Common myeloid progenitor, CD34-positive (primary cell): ENCODE measurements at regions not wholly inside any gene's neighbourhood (a gene's known extent, or its start where the extent isn't known, plus 50 kb on each side); places are given as distances from the start of the nearest gene placed in this dataset.

Source experiments
- CTCF ChIA-PET: fragments of 350-600 bp; sonication (Branson Sonifier 250); formaldehyde crosslinking; loops from one replicate; lab custom pipeline; 2021; ENCODE audit warnings: antibody characterized with exemption; lab: Charles Lee
- POLR2A ChIA-PET: fragments of 350-600 bp; sonication (Branson Sonifier 250); formaldehyde crosslinking; loops from one replicate; lab custom pipeline; 2021; ENCODE audit warnings: antibody characterized with exemption; lab: Charles Lee
- DNase-seq, 3 donors: peaks; one replicate each; pipeline versions ENCODE4 v3.0.0 to v3.0.0-alpha.2; 2013
- H3K27ac ChIP-seq, 2 experiments: 1 replicate in 1 of 2; 2 replicates in 1 of 2; pipeline ENCODE4 v1.7.0; 2013; ENCODE audit warnings: inconsistent platforms in 2 of 2, low read length in 2 of 2, mild to moderate bottlenecking in 2 of 2, low read depth in 1 of 2, moderate library complexity in 1 of 2; ENCODE audit not compliant: severe bottlenecking in 2 of 2, insufficient read depth in 1 of 2, poor library complexity in 1 of 2
- H3K27me3 ChIP-seq, 5 experiments: replicated peaks in 2 of 5; 1 replicate in 3 of 5; 2 replicates in 2 of 5; pipeline versions ENCODE4 v1.6.1 to v1.7.0; 2013; ENCODE audit warnings: low read length in 4 of 5, mild to moderate bottlenecking in 2 of 5, moderate library complexity in 2 of 5, inconsistent platforms in 1 of 5; ENCODE audit not compliant: insufficient read depth in 5 of 5, control insufficient read depth in 4 of 5
- H3K36me3 ChIP-seq, 4 experiments: 1 replicate in 2 of 4; 2 replicates in 2 of 4; pipeline versions ENCODE4 v1.6.1 to v1.7.0; 2013; ENCODE audit warnings: low read length in 3 of 4, control low read depth in 1 of 4, mild to moderate bottlenecking in 1 of 4; ENCODE audit not compliant: control insufficient read depth in 4 of 4, insufficient read depth in 4 of 4
- H3K4me1 ChIP-seq, 4 experiments: 1 replicate in 3 of 4; 2 replicates in 1 of 4; pipeline versions ENCODE4 v1.6.1 to v1.7.1; 2013; ENCODE audit warnings: low read length in 3 of 4, mild to moderate bottlenecking in 3 of 4, control low read depth in 1 of 4, inconsistent platforms in 1 of 4, moderate library complexity in 1 of 4; ENCODE audit not compliant: control insufficient read depth in 4 of 4, insufficient read depth in 4 of 4; ENCODE audit errors: control extremely low read depth in 1 of 4
- H3K4me3 ChIP-seq, 7 experiments: 1 replicate in 4 of 7; 2 replicates in 3 of 7; pipeline versions ENCODE4 v1.5.1 to v1.7.0; 2013; ENCODE audit warnings: mild to moderate bottlenecking in 7 of 7, low read length in 6 of 7, moderate library complexity in 6 of 7, inconsistent platforms in 2 of 7, low read depth in 2 of 7, control low read depth in 1 of 7; ENCODE audit not compliant: insufficient read depth in 4 of 7, control insufficient read depth in 1 of 7; ENCODE audit errors: extremely low read depth in 1 of 7
- H3K9me3 ChIP-seq, 5 experiments: 1 replicate in 4 of 5; 2 replicates in 1 of 5; pipeline versions ENCODE4 v1.6.1 to v1.7.1; 2013; ENCODE audit warnings: low read length in 4 of 5, mild to moderate bottlenecking in 2 of 5, inconsistent platforms in 1 of 5, low read depth in 1 of 5, moderate library complexity in 1 of 5; ENCODE audit not compliant: control insufficient read depth in 4 of 5, insufficient read depth in 2 of 5; ENCODE audit errors: control extremely low read depth in 1 of 5
- WGBS: methylation state at CpG from one replicate; pipeline ENCODE4 v1.1.5; 2013; ENCODE audit not compliant: insufficient coverage; 5-methylcytosine and 5-hydroxymethylcytosine counted together

DNA sequence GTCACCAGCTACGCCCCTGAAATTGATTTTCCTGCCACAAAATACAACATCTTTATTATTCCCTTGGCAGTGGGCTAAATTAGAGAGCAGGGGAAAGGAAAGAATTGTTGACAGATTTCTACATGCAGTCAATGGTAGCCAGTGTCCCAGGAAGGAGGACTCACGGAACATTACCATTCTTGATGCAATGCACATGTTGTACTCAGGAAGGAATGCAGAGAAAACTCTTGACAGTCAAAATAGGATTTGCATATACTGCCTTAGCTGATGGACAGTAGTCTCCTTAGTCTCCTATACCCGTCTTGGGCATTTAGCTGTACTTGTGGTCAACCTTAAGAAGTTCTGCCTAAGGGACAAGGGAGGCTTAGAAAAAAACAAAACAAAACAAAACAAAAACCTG lies 158.0 kb upstream of the GYPA start:
- POLR2A ChIA-PET, result no interaction called here
- Histone ChIP-seq H3K36me3 (no peaks in the 10 kb centered on the region), H3K4me1 (no peaks in the 10 kb centered on the region), H3K27ac (no peak overlapping the region), H3K4me3 (no peak overlapping the region), H3K27me3 (no peaks in the 10 kb centered on the region), H3K9me3 (peaks cover 0 to 3% (median 0%) of the 10 kb centered on the region in 5 experiments)
- DNase-seq, result no peak
- 100% methylated on average over 2 of the region's 3 CpGs for WGBS
- CTCF ChIA-PET, result interaction anchor here (1.2 kb wide), 1 partner anchor 125 kb away, joined by 3 read pairs; no protein-coding TSS in a partner anchor

DNA sequence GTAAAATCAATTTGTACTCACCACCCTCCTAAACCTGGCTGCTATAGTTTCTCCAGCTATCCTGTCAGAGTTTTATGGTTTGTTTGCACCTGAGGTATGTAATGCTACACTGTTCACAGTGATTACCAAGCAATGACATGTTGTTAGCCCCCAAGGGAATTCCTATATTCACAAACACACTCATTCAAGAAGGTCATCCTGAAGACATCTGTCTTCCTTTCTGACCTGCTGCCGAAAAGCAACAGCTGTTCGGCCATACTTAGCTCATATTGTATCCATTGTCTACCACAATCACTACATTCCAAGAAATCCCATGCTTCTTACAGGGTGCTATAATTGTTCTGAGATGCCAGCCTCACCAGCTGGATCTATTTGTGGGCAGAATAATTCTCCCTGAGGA lies 160.1 kb upstream of the GYPA start:
- Histone ChIP-seq H3K36me3 (no peaks in the 10 kb centered on the region), H3K9me3 (peaks cover 0 to 3% (median 0%) of the 10 kb centered on the region in 5 experiments), H3K4me1 (no peaks in the 10 kb centered on the region), H3K27ac (no peak overlapping the region), H3K4me3 (no peak overlapping the region), H3K27me3 (no peaks in the 10 kb centered on the region)
- CTCF ChIA-PET, result no interaction called here
- DNase-seq, result no peak
- POLR2A ChIA-PET, result no interaction called here
- WGBS, result 100% methylated on average over 2 of the region's 2 CpGs

DNA sequence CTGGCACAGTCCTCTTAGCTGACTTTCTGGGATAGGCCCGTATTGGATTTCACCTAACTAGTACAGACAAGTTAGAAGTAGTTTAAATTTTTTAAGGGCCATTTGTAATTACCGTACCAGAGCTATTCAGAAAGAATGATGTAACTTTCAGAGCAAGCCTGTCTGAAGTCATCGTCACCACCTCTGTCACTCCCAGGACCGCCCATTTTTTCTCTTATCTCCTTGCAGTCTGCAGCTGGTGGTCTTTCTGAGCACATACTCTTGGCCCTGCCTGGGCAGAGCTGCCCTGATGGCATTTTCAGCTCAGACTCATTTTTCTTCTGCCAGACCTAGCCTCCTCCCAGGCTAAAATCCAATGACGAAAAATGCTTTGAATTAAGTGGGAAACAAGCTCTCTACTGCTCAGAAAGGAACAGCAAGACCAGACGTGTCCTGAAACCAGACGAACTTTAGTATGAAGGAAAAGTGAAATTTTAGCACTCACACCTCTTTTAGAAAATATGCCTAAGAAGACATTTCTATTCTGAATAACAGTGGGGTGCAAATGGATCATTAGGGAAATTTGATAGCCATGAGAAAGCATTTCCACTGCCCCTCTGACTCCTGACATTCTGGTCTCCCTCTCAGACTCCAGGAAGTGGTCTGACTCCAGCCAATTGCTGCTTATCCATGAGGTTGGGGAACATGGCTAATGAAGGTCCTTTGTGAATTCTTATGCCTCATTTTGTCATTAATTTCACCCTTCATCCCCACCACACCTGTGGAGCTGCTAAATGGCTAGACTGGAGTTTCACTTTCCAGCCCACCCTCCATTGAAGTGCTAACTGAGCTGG lies 162.4 kb upstream of the GYPA start:
- no peak overlapping the region for H3K4me3 ChIP-seq
- no peaks in the 10 kb centered on the region for H3K4me1 ChIP-seq
- no peak overlapping the region for H3K27ac ChIP-seq
- WGBS, result 97% methylated on average over 3 of the region's 7 CpGs
- ChIA-PET POLR2A (no interaction called here), CTCF (no interaction called here)
- H3K36me3 ChIP-seq, result no peaks in the 10 kb centered on the region
- no peak for DNase-seq
- no peaks in the 10 kb centered on the region for H3K27me3 ChIP-seq
- no peaks in the 10 kb centered on the region for H3K9me3 ChIP-seq

DNA sequence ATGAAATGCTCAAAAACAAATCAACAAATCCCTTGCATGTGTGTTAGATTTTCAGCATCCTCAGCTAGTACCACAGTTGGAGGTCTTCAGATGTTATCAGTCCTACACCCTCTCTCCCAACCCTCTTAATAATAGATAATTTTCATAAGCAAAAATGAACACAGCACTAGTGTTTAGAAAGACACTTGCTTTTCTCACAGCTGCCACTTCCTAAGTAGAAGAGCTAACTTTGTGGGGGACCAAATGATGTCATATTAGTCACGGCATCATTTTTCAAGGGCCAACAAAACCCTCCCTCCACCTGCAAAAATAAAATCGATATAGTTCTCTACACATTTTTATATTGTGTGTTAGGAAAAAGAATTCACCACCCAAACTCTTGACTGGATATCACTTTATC lies 163.5 kb upstream of the GYPA start:
- H3K36me3 ChIP-seq, result no peaks in the 10 kb centered on the region
- H3K4me1 ChIP-seq, result no peaks in the 10 kb centered on the region
- no CpG with 5 or more reads among the region's 2 CpGs for WGBS
- no peak overlapping the region for H3K27ac ChIP-seq
- H3K4me3 ChIP-seq, result no peak overlapping the region
- POLR2A ChIA-PET, result no interaction called here
- CTCF ChIA-PET, result interaction anchor here (0.9 kb wide), 1 partner anchor 11 kb away, joined by 3 read pairs; no protein-coding TSS in a partner anchor
- no peak for DNase-seq
- no peaks in the 10 kb centered on the region for H3K27me3 ChIP-seq
- H3K9me3 ChIP-seq, result no peaks in the 10 kb centered on the region

DNA sequence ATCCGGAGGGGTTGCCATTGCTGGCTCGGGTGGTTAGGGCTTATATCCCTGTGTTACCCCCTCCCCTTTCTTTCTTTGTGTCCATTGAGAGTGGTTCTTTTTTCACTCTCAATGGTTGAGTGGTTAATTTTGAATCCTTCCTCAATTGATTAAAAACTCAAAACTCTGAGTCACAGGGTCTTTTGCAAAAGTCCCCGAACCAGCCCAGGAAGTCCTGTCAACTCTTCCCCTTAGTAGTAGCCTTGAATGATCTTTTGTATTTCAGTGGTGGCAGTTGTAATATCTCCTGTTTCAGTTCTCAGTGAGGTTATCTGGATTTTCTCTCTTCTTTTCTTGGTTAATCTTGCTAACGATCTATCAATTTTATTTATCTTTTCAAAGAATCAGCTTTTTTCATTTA lies 170.0 kb upstream of the GYPA start:
- H3K4me3 ChIP-seq, result no peak overlapping the region
- H3K27me3 ChIP-seq, result no peaks in the 10 kb centered on the region
- CTCF ChIA-PET, result no interaction called here
- H3K4me1 ChIP-seq, result no peaks in the 10 kb centered on the region
- H3K27ac ChIP-seq, result no peak overlapping the region
- H3K9me3 ChIP-seq, result peaks cover 0 to 18% (median 8%) of the 10 kb centered on the region in 5 experiments
- H3K36me3 ChIP-seq, result no peaks in the 10 kb centered on the region
- POLR2A ChIA-PET, result no interaction called here
- DNase-seq, result no peak
- 83% methylated on average over 2 of the region's 4 CpGs for WGBS

DNA sequence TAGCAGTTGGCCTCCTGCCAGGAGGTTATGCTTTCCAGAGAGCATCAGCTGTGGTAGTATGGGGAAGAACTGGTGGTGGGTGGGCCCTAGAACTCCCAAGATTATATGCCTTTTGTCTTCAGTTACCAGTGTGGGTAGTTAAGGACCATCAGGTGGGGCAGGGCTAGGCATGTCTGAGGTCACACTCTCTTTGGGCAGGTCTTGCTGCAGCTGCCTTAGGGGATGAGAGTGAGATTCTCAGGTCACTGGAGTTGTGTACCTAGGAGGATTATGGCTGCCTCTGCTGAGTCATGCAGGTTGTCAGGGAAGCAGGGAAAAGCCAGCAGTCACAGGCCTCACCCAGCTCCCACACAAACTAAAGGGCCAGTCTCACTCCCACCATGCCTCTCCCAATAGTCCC lies 172.9 kb upstream of the GYPA start:
- Histone ChIP-seq H3K4me3 (no peak overlapping the region), H3K27ac (no peak overlapping the region), H3K27me3 (no peaks in the 10 kb centered on the region), H3K36me3 (no peaks in the 10 kb centered on the region), H3K4me1 (no peaks in the 10 kb centered on the region), H3K9me3 (peaks cover 0 to 18% (median 8%) of the 10 kb centered on the region in 5 experiments)
- ChIA-PET POLR2A (no interaction called here), CTCF (interaction anchor here (1.1 kb wide), 1 partner anchor 233 kb away, joined by 3 read pairs; no protein-coding TSS in a partner anchor)
- DNase-seq, result no peak

DNA sequence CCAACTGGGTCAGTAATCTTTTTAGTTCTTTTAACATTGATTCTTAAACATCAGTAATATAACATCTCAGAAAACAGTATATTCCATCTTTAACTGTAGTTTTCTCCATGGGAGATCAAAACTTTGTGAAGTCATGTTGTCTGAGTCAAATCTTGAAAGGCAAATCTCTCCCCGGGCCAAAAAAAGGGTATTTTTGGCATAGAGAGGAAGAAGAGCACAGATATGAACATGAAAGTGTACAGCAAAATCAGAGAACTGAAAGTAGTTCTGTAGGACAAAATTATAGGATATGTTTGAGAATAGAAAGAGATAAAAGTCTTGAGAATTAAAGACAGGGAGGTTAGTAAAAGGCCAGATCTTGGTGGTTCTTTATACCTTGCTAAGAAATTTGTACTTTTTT lies 176.4 kb upstream of the GYPA start:
- H3K36me3 ChIP-seq, result no peaks in the 10 kb centered on the region
- H3K4me1 ChIP-seq, result no peaks in the 10 kb centered on the region
- H3K27me3 ChIP-seq, result no peaks in the 10 kb centered on the region
- no peak overlapping the region for H3K4me3 ChIP-seq
- WGBS, result 78% methylated on average over 1 of the region's 1 CpG
- no peak for DNase-seq
- peaks cover 0 to 18% (median 8%) of the 10 kb centered on the region in 5 experiments for H3K9me3 ChIP-seq
- ChIA-PET CTCF (no interaction called here), POLR2A (no interaction called here)
- H3K27ac ChIP-seq, result no peak overlapping the region
